ENCODE measurements at regions not wholly inside any gene's neighbourhood (a gene's known extent, or its start where the extent isn't known, plus 50 kb on each side); places are given as distances from the start of the nearest gene placed in this dataset.
"Not testable (repeated sequence)": the region's sequence is repeated elsewhere in the genome, so short reads cannot be mapped to it uniquely, and the experiment has no call there.

DNA sequence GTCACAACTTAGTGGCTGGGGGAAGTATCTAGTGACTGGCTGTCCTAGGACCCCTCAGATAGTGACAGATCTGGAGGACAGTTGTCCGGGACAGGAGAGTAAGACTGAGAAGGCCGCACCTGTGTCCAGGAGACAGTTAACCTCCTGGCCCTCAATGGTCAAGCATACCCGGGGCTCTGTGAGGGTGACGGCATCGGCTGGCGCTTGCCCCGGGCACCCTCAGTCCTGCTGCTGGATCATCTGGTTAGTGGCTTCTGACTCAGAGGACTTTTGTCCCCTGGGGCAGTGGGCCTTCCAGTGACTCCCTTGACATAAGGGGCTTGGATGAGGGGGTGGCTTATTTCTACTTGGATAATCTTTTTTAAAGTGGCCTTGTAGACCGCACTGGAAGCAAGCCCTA is 116.5 kb downstream of the CGGBP1 start:
- not testable (repeated sequence) for H3K9me3 ChIP-seq (ENCODE audit: control insufficient read depth, low read depth, low read length); H3K27me3 ChIP-seq (ENCODE audit: insufficient read depth, low read length); H3K4me3 Mint-ChIP-seq

More for the DNA sequence above, 116.5 kb downstream of the CGGBP1 start:
- H4K20me1 ChIP-seq (ENCODE audit: control insufficient read depth, insufficient read depth, insufficient read length); H3K4me2 ChIP-seq (ENCODE audit: insufficient read depth, insufficient read length, low read length); H3K27ac ChIP-seq (ENCODE audit: insufficient read length, low read depth, low read length); H3K14ac ChIP-seq (ENCODE audit: insufficient read depth, low read length); H3K79me1 ChIP-seq (ENCODE audit: insufficient read depth, low read depth, low read length, poor library complexity, severe bottlenecking); H2BK5ac ChIP-seq (ENCODE audit: insufficient read length, low read length); H4K5ac ChIP-seq (ENCODE audit: insufficient read length, low read depth, low read length); H4K91ac ChIP-seq (ENCODE audit: insufficient read length, low read depth, low read length); H2AK5ac ChIP-seq (ENCODE audit: insufficient read length, low read length); H3K36me3 Mint-ChIP-seq (ENCODE audit: insufficient read depth in 1 of 3, low read depth in 3 of 3); H3K18ac ChIP-seq (ENCODE audit: insufficient read length, low read depth, low read length); H3K56ac ChIP-seq (ENCODE audit: insufficient read length, low read depth, low read length); H3K9ac ChIP-seq (ENCODE audit: extremely low read depth, insufficient read length, low read length); H2BK20ac ChIP-seq (ENCODE audit: low read depth, low read length, poor library complexity, severe bottlenecking); H2BK12ac ChIP-seq (ENCODE audit: insufficient read length, low read depth, low read length); H3K27ac Mint-ChIP-seq; H4K8ac ChIP-seq (replicated peaks; ENCODE audit: insufficient read length, low read depth, low read length); DNase-seq; H3K27me3 Mint-ChIP-seq (ENCODE audit: low read depth); H3K9me3 Mint-ChIP-seq; H3T11ph ChIP-seq (ENCODE audit: low read length); H3K4ac ChIP-seq (ENCODE audit: low read depth, low read length); H3K4me1 Mint-ChIP-seq; H2AFZ ChIP-seq (ENCODE audit: low read length); H3K4me1 ChIP-seq (ENCODE audit: insufficient read depth, low read length); H2BK120ac ChIP-seq (ENCODE audit: low read depth, low read length, poor library complexity, severe bottlenecking); H3K23ac ChIP-seq (ENCODE audit: insufficient read length, low read depth, low read length); H3K23me2 ChIP-seq (ENCODE audit: insufficient read length, low read depth, low read length, poor library complexity, severe bottlenecking); H3K79me2 ChIP-seq (ENCODE audit: insufficient read depth, low read length); H2BK15ac ChIP-seq (ENCODE audit: low read depth, low read length): not testable (repeated sequence)
- WGBS (ENCODE audit: extremely low coverage, insufficient read length, low lambda C conversion rate): no CpG with 5 or more reads among the region's 8 CpGs

All from H9 (cell line).